Kidney tubule cell (primary cell): ENCODE measurements at regions not wholly inside any gene's neighbourhood (a gene's known extent, or its start where the extent isn't known, plus 50 kb on each side); places are given as distances from the start of the nearest gene placed in this dataset.
A peak's percentile ranks its signal among the peaks of the same experiment; 100 is the strongest.
"Not testable (repeated sequence)": the region's sequence is repeated elsewhere in the genome, so short reads cannot be mapped to it uniquely, and the experiment has no call there.

Experiments used
- DNase-seq: peaks from one replicate; pipeline ENCODE4 v3.0.0-alpha.2; 2018; ENCODE audit warnings: low spot score

- no peak for DNase-seq
These were observed 1239.1 kb downstream of the CDH12 start for GRCh38 chr5:21613971-21614488.

DNA sequence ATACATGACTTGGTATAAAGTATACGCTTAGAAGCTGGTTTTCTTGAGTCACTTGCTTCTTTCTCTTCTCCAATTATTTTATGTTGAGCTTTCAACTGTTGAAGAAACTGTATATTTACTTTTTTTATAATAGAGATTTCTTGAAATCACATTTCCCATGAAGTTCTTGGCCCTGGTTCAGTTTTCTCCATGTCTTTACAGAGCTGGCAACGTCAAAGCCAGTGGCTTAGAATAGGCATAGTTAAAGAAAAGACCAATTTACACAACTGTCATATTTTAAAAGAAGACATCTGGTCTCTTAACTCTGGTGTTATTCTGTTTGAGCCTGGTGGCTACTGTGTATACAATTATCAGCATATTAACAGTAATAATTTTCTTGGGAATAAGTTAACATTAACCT is 1249.3 kb downstream of the CDH12 start:
- no peak for DNase-seq

- DNase-seq = no peak
These were observed 1258.6 kb downstream of the CDH12 start for GRCh38 chr5:21594566-21594965.

DNA sequence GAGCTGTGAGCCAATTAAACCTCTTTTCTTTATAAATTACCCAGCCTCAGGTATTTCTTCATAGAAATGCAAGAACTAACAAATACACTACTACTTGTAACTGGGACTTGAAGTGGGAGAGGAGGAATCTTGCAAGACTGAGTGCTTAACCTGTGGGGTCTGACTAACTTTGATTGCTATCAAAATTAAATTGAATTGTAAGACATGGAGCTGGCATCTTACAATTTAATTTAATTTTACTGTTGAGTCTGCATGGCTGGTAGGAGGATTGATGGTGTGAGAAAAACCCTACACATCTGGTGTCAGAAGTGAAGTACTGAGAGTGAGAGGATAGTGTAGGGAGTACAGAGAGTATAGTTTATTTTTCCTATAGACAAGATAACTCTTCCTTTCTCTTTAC is 1259.9 kb downstream of the CDH12 start:
- DNase-seq = no peak

DNA sequence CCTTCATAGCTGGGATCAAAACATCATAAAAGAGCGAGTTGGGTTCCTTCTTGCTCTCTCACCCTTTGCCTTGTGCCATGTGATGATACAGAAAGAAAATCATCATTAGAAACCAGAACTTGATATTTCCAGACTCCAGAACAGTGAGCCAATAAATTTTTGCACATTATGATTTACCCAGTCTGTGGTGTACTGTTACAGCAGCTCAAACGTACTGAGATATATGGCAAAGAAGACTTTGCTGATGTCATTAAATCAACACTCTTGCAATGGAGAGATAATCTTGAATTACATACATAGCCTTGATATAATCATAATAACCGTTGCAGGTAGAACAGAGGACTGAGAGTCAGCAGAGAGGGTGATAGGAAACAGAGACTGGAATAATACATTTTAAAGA is 1271.6 kb downstream of the CDH12 start:
- DNase-seq = no peak

DNA sequence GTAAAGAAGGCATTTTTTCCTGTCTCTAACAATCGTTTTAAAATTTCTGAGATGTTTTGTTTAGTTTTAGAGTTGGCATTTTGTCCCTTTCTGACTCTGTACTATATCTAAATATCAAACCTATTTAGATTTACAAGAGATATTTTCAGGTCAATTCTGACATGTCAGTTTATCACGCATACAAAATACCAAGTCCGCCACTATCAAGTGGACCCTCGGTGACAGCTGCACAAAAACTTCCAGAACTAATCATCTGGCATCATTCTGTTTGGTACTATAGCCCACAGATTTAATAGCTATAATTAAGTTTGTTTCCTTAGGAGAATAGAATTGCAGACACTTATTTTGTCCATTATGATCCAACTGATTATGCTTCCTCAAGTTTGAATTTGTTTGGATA is 1278.2 kb downstream of the CDH12 start:
- DNase-seq = no peak

- DNase-seq = no peak
These were observed 1278.7 kb downstream of the CDH12 start for GRCh38 chr5:21574438-21574837.

- no peak for DNase-seq
These were observed 1279.5 kb downstream of the CDH12 start for GRCh38 chr5:21573416-21574314.

GRCh38 chr5:21571196-21571595 is 1281.9 kb downstream of the CDH12 start:
- not testable (repeated sequence) for DNase-seq

DNA sequence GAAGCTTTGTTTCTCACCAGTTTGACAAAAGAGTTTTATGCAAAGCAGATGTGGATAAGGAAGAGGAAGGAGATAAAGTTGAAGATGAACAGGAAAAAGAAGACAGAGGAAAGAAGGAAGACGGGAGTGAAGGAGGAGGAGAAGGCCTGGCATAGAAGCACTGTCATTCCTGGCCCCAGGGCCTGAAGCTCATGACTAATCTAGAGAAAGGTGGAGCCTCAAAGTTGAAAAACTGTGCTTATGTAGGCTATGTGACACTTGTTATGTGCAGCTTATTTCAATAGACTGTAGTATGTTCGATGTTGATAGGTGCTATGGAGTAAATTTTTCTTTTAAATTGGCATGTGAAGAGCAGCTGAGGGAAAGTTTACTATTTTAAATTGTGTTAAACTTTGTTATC is 1294.0 kb downstream of the CDH12 start:
- DNase-seq = peak; percentile 4

GRCh38 chr5:21552263-21552662 is 1300.9 kb downstream of the CDH12 start:
- DNase-seq = not testable (repeated sequence)

DNA sequence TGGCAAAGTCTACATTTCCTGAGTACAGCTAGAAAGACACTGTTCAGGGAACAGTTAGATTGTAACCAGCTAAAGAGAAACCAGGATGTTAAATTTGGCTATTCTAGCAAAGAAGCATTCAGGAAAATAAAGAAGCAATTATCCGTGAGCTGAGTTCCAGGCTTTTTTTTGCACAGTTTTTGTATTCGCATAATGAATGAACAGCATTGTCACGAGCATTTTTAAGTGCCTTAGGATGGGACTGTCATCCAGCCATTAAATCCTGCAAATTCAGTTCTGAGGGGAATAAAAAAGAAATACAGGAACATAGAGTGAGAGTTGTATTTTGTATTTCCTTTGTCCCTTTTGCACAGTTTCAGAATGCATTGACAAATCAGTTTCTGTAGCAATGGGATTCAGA is 1302.2 kb downstream of the CDH12 start:
- DNase-seq = not testable (repeated sequence)

- not testable (repeated sequence) for DNase-seq
These were observed 1305.5 kb downstream of the CDH12 start for GRCh38 chr5:21547656-21548055.

- DNase-seq = not testable (repeated sequence)
These were observed 1318.0 kb downstream of the CDH12 start for GRCh38 chr5:21535114-21535513.

GRCh38 chr5:21521157-21521556 is 1332.0 kb downstream of the CDH12 start:
- DNase-seq = not testable (repeated sequence)

- DNase-seq = not testable (repeated sequence)
These were observed 1356.2 kb downstream of the CDH12 start for GRCh38 chr5:21496926-21497325.

GRCh38 chr5:21496056-21496455 is 1357.1 kb downstream of the CDH12 start:
- DNase-seq = not testable (repeated sequence)

DNA sequence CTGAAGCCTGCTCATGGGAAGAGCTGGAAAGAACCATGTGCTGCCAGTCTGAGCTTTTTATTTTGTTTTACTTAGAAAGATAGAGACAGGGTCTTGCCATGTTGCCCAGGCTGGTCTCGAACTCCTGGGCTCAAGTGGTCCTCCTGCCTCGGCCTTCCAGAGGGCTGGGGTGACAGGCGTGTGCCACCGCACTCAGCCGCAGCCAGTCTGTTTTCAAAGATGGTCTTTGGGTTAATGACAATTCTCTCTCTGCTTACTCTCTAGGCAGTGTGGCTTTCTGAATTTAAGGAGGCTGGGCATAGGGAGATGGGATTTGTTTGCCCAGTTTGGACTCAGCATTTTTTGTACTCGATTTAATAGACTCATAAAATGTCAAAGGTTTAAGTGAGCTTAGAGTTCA is 1357.9 kb downstream of the CDH12 start:
- peak; percentile 1 for DNase-seq

GRCh38 chr5:21494033-21494432 is 1359.1 kb downstream of the CDH12 start:
- not testable (repeated sequence) for DNase-seq

- DNase-seq = not testable (repeated sequence)
These were observed 1362.0 kb downstream of the CDH12 start for GRCh38 chr5:21491182-21491581.

DNA sequence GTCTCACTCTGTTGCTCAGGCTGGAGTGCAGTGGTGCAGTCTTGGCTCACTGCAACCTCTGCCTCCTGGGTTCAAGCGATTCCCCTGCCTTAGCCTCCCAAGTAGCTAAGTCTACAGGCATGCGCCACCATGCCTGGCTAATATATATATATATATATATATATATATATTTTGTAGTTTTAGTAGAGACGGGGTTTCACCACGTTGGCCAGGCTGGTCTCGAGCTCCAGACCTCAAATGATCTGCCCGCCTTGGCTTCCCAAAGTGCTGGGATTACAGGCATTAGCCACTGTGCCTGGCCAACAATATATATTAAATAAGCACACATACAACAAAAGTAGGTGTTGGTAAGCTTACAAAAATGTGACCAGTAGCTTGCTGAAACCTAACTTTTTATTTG is 1364.3 kb downstream of the CDH12 start:
- not testable (repeated sequence) for DNase-seq

DNA sequence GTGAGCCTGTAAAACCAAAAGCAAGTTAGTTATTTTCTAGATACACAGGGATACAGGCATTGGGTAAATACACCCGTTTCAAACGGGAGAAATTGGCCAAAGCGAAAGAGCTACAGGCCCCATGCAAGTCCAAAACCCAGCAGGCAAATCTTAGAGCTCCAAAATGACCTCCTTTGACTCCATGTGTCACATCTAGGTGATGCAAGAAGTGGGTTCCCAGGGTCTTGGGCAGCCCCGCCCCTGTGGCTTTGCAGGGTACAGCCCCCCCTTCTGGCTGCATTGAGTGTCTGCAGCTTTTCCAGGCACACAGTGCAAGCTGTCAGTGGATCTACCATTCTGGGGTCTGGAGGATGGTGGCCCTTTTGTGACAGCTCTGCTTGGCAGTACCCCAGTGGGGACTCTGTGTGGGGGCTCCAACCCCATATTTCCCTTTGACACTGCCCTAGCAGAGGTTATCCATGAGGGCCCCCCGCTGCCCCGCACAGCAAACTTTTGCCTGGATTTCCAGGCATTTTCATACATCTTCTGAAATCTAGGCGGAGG is 1367.6 kb downstream of the CDH12 start:
- not testable (repeated sequence) for DNase-seq

- DNase-seq = not testable (repeated sequence)
These were observed 1368.7 kb downstream of the CDH12 start for GRCh38 chr5:21484498-21484889.
